NCI-H2196 treated with DMSO at 0.1 percent for 48 hours (cell line): ENCODE measurements at regions not wholly inside any gene's neighbourhood (a gene's known extent, or its start where the extent isn't known, plus 50 kb on each side); places are given as distances from the start of the nearest gene placed in this dataset.

Experiments
- DNase-seq: peaks from one replicate; lab custom pipeline; 2025; ENCODE audit not compliant: unreplicated experiment; lab: John Stamatoyannopoulos, UW

- DNase-seq: no peak
Measured at GRCh38 chr15:66848116-66848515, 146.1 kb downstream of the SMAD6 start.

GRCh38 chr15:66848686-66849392, 146.8 kb downstream of the SMAD6 start:
- no peak for DNase-seq

GRCh38 chr15:66849393-66849745, 147.3 kb downstream of the SMAD6 start:
- no peak for DNase-seq

GRCh38 chr15:66849746-66850077, 147.7 kb downstream of the SMAD6 start:
- no peak for DNase-seq

GRCh38 chr15:66850078-66850991, 148.3 kb downstream of the SMAD6 start:
- no peak for DNase-seq

- DNase-seq: no peak
Measured at GRCh38 chr15:66850996-66851310, 148.9 kb downstream of the SMAD6 start.

GRCh38 chr15:66851311-66852063, 149.5 kb downstream of the SMAD6 start:
- no peak for DNase-seq

GRCh38 chr15:66852064-66852905, 150.2 kb downstream of the SMAD6 start:
- no peak for DNase-seq

- DNase-seq: no peak
Measured at GRCh38 chr15:66854012-66854965, 152.3 kb downstream of the SMAD6 start.

- DNase-seq: no peak
Measured at GRCh38 chr15:66855041-66855440, 153.0 kb downstream of the SMAD6 start.

- DNase-seq: no peak
Measured at GRCh38 chr15:66857694-66858093, 155.7 kb downstream of the SMAD6 start.

GRCh38 chr15:66858423-66859207, 156.6 kb downstream of the SMAD6 start:
- DNase-seq: no peak

GRCh38 chr15:66859688-66860253, 157.7 kb downstream of the SMAD6 start:
- DNase-seq: no peak

GRCh38 chr15:66860844-66861243, 158.8 kb downstream of the SMAD6 start:
- DNase-seq: no peak

- DNase-seq: no peak
Measured at GRCh38 chr15:66862111-66862939, 160.3 kb downstream of the SMAD6 start.

- DNase-seq: peak; percentile 9
Measured at GRCh38 chr15:66862940-66863335, 160.9 kb downstream of the SMAD6 start.

- no peak for DNase-seq
Measured at GRCh38 chr15:66863390-66864085, 161.5 kb downstream of the SMAD6 start.
